ENCODE measurements at regions not wholly inside any gene's neighbourhood (a gene's known extent, or its start where the extent isn't known, plus 50 kb on each side); places are given as distances from the start of the nearest gene placed in this dataset.

DNA sequence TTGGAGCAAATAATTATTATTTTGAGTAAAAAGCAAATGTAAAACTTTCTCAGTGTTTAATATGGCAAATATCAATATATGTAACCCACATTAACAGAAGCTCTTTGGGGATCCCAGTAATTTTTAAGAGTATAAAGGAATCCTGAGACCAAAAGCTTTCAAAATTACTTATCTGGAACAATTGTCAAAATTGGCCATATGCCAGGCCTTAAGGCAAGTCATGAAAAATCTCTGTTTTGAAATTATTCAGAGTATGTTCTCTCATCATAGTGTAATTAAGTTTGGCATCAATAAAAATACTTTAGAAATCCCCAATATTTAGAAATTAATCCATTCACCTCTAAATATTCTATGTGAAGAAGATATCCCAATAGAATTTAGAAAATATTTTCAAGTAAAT, 225.3 kb upstream of the ARL4C start:
- DNase-seq (ENCODE audit: low spot score), result no peak
- in situ Hi-C loops (cut with MboI; ENCODE audit: low sequenced_read_pairs, unreplicated experiment), result no loop called here
- TF ChIP-seq, protein P1, sequence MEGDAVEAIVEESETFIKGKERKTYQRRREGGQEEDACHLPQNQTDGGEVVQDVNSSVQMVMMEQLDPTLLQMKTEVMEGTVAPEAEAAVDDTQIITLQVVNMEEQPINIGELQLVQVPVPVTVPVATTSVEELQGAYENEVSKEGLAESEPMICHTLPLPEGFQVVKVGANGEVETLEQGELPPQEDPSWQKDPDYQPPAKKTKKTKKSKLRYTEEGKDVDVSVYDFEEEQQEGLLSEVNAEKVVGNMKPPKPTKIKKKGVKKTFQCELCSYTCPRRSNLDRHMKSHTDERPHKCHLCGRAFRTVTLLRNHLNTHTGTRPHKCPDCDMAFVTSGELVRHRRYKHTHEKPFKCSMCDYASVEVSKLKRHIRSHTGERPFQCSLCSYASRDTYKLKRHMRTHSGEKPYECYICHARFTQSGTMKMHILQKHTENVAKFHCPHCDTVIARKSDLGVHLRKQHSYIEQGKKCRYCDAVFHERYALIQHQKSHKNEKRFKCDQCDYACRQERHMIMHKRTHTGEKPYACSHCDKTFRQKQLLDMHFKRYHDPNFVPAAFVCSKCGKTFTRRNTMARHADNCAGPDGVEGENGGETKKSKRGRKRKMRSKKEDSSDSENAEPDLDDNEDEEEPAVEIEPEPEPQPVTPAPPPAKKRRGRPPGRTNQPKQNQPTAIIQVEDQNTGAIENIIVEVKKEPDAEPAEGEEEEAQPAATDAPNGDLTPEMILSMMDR (IDR thresholded peaks at IDR 0.05; ENCODE audit: borderline replicate concordance, control extremely low read depth, extremely low read depth, insufficient read depth, missing control alignments), result no peak

DNA sequence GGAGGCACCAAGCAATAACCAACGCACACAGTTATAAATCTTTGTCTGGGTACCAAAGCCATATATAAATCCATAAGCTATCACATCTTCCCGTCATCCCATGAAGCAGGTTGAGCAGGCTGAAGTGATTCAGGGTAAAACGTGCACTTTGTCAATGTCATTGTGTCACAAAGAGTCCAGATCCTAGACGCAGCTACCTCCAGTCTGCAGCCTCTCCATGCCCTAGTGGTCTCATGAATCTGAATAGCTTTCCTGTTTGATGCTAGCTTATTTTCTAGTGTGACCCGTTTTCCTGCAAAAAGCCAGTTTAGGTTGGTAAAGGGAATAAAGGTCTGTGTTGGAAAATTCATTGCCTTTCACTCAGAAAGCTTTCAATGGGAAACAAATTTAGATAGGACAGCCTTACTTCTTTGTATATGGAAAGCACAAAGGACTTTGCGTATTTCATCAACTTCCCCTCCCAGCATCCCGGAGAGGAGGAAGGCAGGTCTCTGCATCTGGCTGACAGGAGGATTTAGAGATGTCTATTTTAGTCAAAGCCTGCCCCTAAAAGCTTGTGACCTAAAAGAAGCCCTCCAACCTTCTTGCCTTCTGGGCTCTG, 222.3 kb upstream of the ARL4C start:
- in situ Hi-C loops (cut with MboI; ENCODE audit: low sequenced_read_pairs, unreplicated experiment), result no loop called here
- TF ChIP-seq, protein P1 (IDR thresholded peaks at IDR 0.05; ENCODE audit: borderline replicate concordance, control extremely low read depth, extremely low read depth, insufficient read depth, missing control alignments), result no peak

DNA sequence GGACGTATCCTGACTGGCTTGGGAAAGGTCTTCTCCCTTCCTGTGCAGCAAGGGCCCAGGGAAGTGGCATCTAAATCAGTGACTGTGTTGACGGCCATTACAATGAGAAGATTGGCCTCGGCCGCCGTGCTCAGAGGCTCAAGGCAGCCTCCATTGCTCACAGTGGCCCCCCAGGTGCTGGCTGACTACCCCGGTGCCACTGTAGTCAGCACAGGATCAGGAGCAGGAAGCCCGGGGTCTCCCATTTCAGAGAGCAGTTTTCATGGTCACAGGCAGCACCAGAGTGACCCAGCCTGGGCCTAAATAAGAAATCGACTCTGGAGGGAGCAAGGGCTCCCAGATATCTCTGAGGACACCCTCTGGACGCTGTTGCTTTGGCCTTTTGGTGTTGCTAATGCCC, 219.4 kb upstream of the ARL4C start:
- TF ChIP-seq, protein P1 (IDR thresholded peaks at IDR 0.05; ENCODE audit: borderline replicate concordance, control extremely low read depth, extremely low read depth, insufficient read depth, missing control alignments), result no peak
- no peak for DNase-seq (ENCODE audit: low spot score)
- in situ Hi-C loops (cut with MboI; ENCODE audit: low sequenced_read_pairs, unreplicated experiment), result no loop called here

More for the DNA sequence above, 222.3 kb upstream of the ARL4C start:
- no peak for DNase-seq (ENCODE audit: low spot score)

DNA sequence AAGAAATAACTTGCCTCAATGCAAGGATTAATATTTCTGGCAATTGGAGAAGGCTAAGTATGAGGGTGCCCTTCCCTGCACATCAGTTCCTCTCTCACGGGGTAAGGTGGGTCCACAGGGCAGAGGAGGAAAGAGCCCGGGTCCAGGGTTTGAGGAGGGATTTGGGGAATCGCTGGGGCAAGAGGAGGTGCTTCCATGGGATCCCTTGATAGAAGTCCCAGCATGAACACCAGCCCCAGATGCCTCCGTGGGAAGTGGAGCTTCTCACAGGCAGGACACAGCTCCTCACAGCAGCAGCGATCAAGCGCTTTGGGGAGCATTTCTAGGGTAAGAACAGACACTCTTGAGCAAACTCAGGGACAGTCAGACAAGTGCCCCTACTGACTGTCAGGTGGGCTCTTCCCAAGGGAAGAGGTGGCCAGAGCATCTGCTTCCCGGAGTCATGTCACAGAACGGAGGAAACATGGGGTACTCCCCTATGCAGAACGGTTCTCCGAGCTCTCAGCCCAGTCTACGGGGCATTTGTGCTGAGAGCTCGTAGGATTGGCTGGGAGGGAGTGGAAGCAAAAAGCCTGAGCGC, 218.9 kb upstream of the ARL4C start:
- in situ Hi-C loops (cut with MboI; ENCODE audit: low sequenced_read_pairs, unreplicated experiment), result no loop called here

DNA sequence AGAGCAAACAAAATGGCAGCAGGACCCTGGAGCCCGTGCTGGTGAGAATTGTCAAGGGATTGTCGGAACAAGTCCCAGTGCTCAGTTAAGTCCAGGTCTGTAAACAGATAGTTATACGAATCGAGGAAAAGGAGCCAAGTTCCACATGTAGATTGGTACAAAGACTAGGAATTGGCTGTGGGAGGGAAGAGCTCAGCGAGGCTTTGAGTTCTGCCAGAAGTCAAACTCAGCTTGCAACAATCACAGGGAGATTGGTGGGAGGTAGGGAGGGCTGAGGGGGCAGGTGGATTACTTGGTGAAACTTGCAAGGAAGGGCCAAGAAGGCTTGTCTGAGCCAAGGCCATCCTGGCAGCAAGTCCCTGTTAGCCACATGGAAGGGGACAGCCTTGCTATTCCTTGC, 217.8 kb upstream of the ARL4C start:
- in situ Hi-C loops (cut with MboI; ENCODE audit: low sequenced_read_pairs, unreplicated experiment), result no loop called here
- TF ChIP-seq, protein P1 (IDR thresholded peaks at IDR 0.05; ENCODE audit: borderline replicate concordance, control extremely low read depth, extremely low read depth, insufficient read depth, missing control alignments), result no peak
- DNase-seq (ENCODE audit: low spot score), result no peak

More for the DNA sequence above, 218.9 kb upstream of the ARL4C start:
- TF ChIP-seq, protein P1 (IDR thresholded peaks at IDR 0.05; ENCODE audit: borderline replicate concordance, control extremely low read depth, extremely low read depth, insufficient read depth, missing control alignments), result no peak
- no peak for DNase-seq (ENCODE audit: low spot score)

DNA sequence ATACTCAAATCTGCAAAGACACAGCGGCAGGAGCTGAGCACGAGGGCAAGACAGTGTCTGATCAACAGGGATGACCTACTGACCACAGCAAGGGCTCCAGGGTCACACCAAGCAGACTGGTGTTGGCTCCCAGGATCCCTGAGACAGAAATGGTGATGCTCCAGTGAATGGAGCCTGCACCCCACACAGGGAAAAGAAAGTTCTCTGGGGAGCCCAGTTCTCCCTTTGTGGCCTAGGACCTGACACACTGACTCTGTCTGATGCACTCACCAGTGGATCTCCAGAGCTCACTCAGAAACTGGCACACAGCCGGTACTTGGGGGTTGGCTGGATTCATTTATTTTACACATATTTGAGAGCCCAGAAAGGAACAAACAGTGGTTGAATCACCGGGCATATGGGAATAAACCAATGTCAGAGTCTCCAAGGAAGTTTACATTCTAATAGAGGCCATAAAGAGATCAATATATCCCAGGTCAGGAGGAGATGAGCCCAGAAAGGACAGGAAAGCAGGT, 215.6 kb upstream of the ARL4C start:
- DNase-seq (ENCODE audit: low spot score), result no peak
- TF ChIP-seq, protein P1 (IDR thresholded peaks at IDR 0.05; ENCODE audit: borderline replicate concordance, control extremely low read depth, extremely low read depth, insufficient read depth, missing control alignments), result no peak
- in situ Hi-C loops (cut with MboI; ENCODE audit: low sequenced_read_pairs, unreplicated experiment), result no loop called here

Data from GM13976 (cell line).